NCI-H82 (cell line): ENCODE measurements at regions not wholly inside any gene's neighbourhood (a gene's known extent, or its start where the extent isn't known, plus 50 kb on each side); places are given as distances from the start of the nearest gene placed in this dataset.

Experiments
- DNase-seq: peaks from one replicate; lab custom pipeline; 2025; lab: John Stamatoyannopoulos, UW

- no peak for DNase-seq
These were observed 153.4 kb downstream of the C1orf94 start for GRCh38 chr1:34330061-34330460.

DNA sequence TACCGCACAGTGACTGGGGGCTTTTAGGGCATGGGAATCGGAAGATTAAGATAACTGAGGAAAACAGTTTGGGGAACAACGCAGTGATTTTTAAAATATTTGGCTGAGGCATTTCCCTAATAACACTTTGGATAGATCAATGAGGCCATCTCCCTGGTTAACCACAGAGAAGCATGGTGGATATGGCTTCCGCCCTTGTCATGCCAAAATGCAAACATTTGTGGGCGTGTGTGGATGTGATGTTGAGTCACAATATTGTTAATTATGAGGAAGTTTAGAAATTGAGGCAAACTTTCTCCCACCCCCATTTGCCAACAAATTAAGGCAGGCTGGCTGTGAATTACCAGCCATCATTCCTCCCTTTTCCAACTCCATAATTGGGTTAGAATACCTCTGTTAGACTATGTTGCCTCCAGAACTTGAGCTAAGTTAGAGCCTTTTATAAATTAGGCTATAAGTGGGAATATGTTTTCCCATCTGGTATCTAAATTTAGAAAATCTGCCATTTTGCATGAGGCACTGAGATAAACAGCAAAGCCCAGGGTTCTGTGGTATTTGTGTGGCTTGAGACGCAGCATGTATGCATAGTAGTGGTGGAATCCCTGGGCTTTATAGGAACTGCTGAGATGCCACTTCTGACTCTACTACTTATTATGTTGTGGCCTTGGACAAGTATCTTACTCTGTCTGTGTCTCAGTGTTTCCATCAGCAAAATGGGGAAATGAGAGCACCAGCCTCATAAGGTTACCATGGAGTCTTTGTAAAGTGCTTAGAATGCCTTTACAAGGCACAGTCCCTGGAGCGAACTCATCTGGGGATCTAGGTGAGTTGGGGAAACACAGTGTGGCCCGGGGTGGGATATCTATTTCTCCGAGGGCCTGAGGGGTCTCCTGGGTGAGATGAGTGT is 154.6 kb downstream of the C1orf94 start:
- DNase-seq: no peak

DNA sequence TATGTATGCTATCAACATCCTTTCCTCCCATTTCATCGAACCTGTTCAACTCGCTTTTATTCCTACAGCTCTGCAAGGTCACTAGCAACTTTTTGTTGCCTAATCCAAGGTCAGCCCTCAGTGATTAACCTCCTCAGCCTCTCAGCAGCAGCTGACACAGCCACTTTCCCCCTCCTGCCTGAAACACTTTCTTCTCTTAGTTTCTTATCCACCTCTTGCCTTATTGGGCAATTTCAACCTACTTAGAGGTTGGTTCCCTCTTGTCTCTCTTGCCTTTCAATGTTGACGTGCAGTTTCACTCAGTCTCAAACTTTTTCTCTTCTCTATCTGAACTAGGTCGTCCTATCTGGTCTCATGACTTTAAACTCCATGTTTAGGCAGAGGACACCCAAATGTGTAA is 156.3 kb downstream of the C1orf94 start:
- DNase-seq: no peak

DNA sequence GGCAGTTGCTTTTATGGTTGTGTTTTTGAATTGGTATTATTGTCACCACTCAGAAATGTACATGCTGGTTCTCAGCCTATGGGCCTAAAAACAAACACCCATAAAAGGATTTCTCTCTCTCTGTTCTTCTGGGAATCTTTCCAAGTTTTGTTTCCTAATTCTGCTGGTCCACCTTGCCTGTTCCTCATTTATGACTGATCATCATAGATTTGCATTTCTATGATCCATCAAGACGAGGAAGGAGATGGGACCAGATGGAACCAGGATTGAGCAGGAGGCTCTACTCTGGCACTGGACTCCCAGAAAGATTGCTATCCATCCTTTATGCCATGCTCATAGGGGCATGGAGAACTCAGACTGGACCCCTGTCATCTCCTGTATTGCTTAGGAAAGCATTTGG is 162.2 kb downstream of the C1orf94 start:
- DNase-seq: no peak

GRCh38 chr1:34341896-34342295 is 165.2 kb downstream of the C1orf94 start:
- DNase-seq: no peak

- DNase-seq: peak; percentile 43
These were observed 165.6 kb downstream of the C1orf94 start for GRCh38 chr1:34342334-34342733.

DNA sequence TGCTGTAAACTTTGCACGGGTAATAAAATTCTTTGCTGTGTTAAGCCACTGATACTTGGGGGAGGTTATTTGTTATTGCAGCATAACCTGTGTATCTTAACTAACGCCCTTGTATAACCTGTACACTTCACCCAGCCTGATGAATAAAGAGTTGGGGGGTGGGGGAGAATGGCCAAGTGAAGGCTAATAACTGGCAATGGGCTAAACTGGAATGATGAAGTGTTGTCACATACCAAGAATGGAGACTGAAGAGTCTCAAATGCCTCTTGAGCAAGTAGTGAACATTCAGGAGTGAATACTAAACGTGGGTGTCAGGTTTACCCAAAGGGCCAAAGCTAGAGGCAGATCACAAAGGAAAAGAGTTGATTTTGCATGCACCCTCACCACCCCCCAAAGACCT is 169.4 kb downstream of the C1orf94 start:
- DNase-seq: no peak

DNA sequence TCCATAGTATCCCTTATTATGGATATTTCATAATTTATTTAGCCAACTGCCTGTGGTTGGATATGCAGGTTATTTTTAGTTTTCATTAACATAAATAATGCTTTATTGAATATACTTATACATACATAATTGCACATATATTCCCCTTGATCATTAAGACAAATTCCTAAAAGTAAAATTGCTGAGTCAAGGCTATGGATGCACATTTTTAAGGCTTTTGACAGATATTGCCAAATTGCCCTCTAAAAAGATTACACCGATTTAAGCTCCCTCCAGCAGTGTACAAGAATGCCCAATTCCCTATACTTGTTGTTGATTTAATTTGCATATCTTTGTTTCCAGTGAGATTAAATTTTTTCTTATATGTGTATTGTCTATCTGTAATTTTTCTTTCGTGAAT is 176.7 kb downstream of the C1orf94 start:
- no peak for DNase-seq

DNA sequence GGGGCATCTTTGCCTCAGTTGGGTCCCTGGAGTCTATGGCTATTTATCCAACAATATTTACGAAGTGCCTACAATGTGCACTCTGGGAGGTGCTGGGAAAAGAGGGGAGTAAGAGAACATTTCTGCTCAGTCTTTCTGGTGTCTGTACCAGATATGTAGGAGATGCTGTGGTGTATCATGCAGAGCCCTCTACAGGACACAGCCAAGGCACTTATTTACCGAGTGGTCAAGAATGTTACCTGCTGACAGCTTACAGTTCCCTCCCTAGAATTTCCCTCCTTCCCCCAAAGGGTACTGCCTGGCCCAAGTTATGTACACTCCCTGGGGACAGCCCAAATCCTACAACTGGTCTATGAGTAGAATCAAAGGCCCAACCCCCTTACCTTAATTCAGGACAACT is 177.7 kb downstream of the C1orf94 start:
- DNase-seq: no peak

DNA sequence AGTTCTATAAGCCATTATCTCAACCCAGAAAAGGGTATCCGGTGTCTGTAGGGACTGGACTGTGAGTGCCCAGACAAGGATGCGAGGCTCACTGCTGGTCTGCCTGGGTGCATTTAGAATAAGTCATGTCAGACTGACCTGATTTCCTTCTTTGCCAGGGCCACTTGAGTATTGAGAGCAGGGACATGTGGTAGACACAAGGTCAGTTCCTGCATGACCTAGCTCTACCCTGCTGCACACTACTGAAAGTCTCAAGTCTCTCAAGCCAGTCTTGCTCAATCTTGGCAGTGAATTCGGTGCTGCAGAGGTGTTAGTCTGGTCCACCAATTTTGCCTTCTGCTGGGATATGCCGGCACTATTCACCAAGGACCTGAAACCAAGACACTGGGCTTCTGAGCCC is 180.1 kb downstream of the C1orf94 start:
- DNase-seq: no peak

- DNase-seq: no peak
These were observed 181.9 kb downstream of the C1orf94 start for GRCh38 chr1:34358636-34359035.

DNA sequence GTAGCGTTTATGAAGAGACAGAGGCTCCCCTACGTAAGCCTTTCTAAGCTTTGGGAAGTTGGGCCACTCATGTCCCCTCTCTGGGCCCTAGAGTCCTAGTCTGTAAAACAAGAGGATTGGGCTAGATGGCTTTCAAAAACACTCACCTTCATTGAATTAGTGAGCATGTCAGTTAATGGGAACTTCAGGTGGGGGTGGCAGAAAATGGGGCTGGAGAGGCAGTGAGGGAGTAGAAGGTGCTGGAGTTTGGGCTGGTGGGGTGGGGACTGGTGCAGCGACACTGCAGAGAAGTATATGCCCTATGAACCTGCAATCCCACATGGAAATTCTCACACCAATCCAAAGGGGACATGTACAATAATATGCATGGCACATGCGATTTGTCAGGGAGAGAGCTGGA is 182.7 kb downstream of the C1orf94 start:
- no peak for DNase-seq

DNA sequence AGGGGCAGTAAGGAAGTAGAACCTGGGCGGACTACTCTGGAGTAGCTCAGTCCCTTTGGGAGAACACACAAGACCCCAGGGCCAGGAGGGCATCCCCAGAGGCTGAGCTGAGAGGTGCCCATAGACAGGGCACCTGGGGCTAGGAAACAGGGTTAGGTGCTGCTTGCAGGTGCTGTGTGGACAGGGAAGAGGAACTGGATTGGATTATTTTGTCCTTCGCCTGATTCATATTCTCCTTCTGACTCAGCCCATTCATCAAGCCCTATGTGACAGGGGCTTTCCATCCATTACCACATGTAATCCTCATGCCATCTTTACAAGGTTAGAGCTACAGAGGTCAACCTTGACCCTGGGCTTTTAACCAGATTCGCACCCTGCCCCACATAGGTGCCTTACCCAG is 183.9 kb downstream of the C1orf94 start:
- no peak for DNase-seq

- DNase-seq: no peak
These were observed 184.4 kb downstream of the C1orf94 start for GRCh38 chr1:34361121-34361520.

GRCh38 chr1:34361781-34362357 is 185.2 kb downstream of the C1orf94 start:
- no peak for DNase-seq

GRCh38 chr1:34362949-34363348 is 186.2 kb downstream of the C1orf94 start:
- DNase-seq: no peak

DNA sequence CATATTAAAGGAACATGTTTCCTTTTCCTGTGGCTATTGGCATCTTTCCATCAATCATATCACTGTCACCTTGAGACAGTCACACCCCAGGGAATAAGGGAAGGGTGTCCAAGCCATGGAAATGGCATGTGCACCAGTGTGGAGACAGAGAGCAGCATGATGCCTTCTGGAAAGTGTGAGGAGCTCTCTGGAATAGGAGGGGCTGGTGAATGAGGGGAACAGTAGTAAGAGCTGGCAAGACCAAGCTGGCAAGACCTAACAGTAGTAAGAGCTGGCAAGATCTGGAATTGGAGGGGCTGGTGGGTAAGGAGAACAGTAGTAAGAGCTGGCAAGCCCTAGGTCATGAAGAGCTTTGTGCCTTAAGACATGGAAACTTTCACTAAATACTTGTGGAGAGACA is 186.7 kb downstream of the C1orf94 start:
- no peak for DNase-seq

DNA sequence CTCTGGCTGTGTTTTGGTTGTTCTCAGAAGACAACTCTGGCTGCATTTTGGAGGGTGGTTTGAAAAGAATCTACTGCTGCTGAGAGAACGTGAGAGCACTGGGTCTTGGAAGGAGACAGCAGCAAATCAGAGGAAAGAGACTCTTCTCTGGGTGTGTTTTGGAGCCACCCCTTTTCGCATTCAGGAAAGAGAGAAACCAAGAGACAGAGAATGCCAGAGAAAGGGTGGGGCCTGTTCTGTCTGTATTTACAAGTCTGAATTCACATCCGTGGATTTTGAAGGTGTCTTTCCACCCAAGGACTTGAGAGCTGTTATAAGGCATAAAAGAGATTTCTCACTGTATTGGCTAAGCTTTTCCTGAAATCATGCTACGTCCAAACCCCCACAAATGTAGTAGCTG is 187.2 kb downstream of the C1orf94 start:
- DNase-seq: no peak

DNA sequence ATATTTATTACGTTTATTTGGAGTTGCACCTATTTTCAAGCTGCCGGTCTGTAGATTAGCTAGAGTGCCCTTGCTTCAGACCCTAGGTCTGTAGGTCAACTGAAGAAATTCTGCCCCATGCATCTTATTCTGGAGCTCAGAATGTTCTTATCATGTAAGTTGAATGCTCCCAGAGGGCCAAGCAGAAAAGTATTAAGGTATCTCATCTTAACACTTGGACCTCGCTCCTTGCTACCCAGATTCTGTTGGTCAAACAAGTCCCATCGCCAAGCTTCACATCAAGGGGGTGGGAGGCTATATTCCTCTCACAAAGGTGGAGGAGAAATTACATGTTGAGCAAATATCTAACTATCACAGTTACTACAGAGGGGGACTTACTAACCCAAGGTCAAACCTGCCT is 187.7 kb downstream of the C1orf94 start:
- DNase-seq: no peak

DNA sequence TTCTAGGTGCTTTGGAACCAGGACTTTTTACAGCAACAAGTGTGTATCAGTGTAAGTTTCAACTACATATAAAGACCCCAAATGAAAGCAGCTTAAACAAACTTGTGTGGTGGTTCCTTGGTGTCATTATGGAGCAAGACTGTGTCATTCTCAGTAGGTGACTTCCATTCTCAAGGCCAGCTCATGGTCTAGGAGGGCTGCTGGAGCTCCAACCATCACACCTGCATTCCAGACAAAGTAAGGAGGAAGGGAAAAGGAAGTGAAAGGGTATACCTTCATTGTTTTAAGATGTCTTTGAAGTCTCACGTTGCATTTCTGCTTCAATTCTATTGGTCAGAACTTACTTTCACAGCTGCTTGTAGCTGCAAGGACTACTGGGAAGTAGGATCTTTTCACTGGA is 188.6 kb downstream of the C1orf94 start:
- no peak for DNase-seq

DNA sequence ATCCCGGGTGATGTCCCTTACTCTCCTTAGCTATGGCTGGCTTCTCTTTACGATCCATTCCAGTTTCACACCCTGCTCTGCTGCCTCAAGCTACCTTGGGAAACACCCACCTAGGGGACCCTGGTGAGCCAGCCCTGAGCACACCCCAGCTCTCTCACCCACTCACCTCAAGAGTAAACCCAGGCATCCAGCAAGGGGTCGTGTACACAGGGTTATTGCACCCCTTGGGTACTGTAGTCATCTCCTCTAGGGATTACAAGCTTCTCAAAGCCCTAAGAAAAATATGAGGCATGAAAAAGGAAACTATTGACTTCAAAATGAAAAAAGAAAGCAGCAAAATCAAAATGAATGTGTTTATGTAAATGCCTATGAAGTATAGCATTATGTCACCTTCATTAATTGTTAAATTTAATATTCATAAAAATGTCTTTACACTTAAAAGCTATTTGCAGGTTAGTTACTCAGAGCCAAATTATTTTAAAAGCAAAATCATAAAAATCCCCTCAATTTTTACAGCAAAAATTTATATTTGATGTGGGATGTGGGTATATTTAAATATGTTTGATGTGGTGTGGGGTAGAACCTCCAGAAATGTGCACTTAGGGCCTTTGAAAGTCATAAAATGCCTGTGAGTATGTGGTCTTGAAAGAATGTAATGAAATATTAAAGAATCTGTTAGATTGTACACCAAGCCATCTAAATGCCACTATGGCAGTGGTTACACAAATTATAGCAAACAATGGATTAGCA is 190.3 kb downstream of the C1orf94 start:
- no peak for DNase-seq

DNA sequence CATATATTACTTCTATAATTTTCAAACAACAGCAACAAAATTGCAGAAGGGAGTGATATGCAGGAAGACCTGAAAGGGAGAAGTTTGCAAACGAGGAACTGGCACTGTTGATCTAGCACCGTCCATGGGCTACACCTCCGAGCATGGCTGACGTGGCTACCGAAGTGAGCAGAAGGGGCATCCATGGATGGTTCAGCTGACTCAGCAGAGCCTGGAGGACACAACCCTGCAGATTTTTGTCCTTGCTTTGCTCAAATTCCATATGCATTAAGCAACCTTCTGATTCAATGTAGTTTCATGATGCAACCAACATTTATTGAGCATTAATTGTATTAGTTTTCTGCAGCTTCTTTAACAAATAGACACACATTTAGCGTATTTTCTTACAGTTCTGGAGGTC is 191.2 kb downstream of the C1orf94 start:
- no peak for DNase-seq
